Tibial nerve (tissue), 3 donors: ENCODE measurements at regions not wholly inside any gene's neighbourhood (a gene's known extent, or its start where the extent isn't known, plus 50 kb on each side); places are given as distances from the start of the nearest gene placed in this dataset.

ENCODE experiments used
- POLR2A ChIP-seq, 2 donors: fragments of 450-650 bp; IDR thresholded peaks; one replicate each; pipeline ENCODE4 v1.6.1; 2017; ENCODE audit warnings: antibody characterized with exemption in 2 of 2, mild to moderate bottlenecking in 2 of 2, moderate library complexity in 2 of 2
- TF ChIP-seq, protein P1 (sequence below), 5 experiments: fragments of 200-600 bp in 3 of 5; fragments of 450-650 bp in 2 of 5; sonication (generic) in 3 of 5; IDR thresholded peaks; one replicate each; pipeline ENCODE4 v1.5.1; 2016 to 2019; ENCODE audit warnings: antibody characterized with exemption in 5 of 5, mild to moderate bottlenecking in 3 of 5, moderate library complexity in 2 of 5

DNA sequence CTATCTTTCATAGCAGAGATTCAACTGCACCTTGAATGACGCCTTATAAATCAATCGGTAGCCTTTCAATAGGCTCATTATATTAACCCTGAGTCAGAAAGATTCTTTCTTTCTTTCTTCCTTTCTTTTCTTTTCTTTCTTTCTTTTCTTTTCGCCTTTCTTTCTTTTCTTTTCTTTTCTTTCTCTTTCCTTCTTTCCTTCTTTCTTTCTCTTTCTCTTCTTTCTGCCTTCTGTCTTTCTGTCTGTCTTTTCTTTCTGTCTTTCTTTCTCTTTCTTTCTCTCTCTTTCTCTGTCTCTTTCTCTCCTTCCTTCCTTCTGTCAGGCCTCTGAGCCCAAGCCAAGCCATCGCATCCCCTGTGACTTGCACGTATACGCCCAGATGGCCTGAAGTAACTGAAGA is 86.0 kb upstream of the CLINT1 start:
- TF ChIP-seq, protein P1, sequence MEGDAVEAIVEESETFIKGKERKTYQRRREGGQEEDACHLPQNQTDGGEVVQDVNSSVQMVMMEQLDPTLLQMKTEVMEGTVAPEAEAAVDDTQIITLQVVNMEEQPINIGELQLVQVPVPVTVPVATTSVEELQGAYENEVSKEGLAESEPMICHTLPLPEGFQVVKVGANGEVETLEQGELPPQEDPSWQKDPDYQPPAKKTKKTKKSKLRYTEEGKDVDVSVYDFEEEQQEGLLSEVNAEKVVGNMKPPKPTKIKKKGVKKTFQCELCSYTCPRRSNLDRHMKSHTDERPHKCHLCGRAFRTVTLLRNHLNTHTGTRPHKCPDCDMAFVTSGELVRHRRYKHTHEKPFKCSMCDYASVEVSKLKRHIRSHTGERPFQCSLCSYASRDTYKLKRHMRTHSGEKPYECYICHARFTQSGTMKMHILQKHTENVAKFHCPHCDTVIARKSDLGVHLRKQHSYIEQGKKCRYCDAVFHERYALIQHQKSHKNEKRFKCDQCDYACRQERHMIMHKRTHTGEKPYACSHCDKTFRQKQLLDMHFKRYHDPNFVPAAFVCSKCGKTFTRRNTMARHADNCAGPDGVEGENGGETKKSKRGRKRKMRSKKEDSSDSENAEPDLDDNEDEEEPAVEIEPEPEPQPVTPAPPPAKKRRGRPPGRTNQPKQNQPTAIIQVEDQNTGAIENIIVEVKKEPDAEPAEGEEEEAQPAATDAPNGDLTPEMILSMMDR (IDR thresholded peaks at IDR 0.05): no peak
- no peak for TF ChIP-seq POLR2A (IDR thresholded peaks at IDR 0.05)
